HG02642 (cell line): ENCODE measurements at regions not wholly inside any gene's neighbourhood (a gene's known extent, or its start where the extent isn't known, plus 50 kb on each side); places are given as distances from the start of the nearest gene placed in this dataset.

ENCODE experiments used
- ATAC-seq: cut with Tn5 transposase; IDR thresholded peaks from one replicate; pipeline ENCODE4 v1.9.1; 2021; ENCODE audit warnings: mild to moderate bottlenecking; ENCODE audit not compliant: unreplicated experiment, poor library complexity

DNA sequence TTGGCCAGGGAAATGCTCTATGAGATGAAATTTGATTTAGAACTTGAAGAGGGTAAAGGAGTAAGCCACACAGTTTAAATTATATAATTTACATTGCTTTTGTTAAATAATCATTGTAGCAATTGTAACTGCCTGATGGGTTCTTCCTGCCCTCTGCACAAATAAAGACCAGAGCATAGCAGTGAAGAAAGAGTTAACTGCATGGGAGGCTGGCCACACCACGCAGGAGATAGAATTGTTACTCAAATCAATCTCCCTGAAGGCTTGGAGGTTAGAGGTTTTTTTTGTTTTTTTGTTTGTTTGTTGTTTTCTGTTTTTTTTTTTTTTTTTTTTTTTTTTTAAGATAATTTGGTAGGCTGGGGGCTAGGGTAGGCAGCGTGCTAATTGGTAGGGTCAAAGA, 467.0 kb upstream of the GOT2 start:
- ATAC-seq = no peak

DNA sequence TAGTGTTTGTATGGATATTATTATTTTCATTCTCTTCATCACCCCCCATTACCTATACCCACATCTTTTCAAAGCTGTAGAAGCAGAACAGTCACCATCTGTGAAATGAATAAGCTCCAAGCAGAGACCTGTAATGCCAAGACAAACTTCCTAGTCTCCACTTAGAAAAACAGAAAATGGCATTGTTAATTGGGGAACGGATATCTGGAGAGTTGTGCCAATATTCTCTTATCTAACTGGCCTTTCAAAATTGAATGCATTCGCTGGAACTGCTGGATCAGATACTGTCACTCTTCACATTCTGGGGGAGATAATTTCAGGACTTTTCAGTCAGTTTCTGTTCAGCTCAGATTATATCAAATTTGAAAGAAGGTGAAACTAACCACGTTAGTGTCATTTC, 464.4 kb upstream of the GOT2 start:
- no peak for ATAC-seq

DNA sequence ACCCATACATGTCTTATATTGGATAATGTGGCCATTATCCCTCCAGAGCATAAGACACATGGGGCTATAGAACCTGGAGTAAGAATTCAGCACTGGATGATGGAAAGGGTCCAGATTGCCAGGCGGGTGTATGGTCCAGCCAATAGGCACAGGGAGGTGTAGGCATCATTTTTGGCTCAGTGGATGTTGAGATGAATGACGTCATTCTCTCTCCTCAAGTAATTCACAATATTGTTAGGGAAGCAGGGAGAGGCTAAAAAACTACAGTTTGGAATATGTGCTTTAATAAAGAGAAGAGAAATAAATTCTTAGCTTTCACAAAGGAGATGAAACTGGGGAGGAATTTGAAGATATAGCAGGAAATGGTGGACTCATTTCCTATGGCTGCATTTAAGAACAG, 461.1 kb upstream of the GOT2 start:
- ATAC-seq = no peak

DNA sequence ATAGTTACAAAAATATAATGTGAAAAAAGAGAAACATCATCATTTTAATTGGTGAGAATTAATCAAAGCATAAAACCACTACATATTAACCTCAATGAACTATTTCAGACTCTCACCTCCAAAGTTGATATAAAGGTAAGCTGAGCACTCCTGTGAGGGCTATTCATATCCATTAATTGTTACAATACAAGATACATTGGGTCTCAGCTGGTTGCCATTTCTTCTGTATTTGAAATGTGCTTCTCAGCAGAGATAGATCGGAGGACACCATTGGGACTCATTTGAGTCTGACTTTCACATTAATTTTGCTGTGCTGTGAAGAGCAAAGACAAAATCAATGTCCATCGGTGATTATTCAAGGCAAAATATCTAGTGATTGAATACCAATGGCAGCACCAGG, 459.5 kb upstream of the GOT2 start:
- ATAC-seq = no peak

DNA sequence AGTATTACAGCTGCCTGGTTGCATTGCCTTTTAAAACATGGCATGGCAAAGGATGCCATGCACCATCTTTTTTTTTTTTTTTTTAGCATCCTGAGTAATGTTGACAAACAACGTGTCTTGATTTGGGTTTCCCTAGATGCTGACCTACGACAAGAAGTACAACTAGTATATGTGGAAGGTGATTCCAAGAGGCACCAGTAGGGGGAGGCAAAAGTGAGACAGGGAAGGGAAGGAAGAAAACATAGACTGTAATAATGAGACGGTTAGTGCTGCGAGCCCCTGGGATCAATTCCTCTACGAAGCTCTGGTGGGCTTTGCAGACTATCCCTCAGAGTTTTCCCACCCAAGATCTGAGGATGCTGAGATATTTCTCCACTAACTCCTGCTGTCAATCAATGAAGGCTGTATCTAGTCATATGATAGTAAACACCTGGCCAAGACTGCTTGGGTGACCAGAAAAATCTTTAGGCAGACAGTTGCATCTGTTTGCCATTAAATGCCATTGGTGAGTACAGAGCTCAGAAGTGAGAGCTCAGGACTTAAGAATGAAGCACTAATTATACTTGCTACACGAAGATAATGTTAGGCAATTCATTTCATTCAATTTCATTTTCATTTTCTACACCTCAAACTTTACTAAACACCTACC, 458.6 kb upstream of the GOT2 start:
- no peak for ATAC-seq

DNA sequence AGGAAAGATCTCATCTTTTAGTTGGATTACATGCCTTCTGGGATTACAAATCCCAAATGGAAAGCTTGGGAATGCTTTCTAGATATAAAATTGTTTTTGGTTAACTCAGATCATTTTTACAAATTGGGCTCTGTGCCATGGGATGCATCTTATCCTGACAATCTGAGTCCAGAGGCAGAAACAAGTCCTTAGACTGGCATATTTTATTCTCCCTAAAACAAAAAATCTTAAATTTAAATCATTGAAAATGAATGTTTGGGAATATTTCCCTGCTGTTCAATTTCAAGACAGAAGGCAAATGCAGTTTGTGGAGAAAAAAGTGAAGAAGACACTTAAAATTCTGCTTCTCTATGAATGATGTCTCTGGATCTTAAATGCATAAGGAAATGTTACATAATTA, 456.6 kb upstream of the GOT2 start:
- no peak for ATAC-seq

DNA sequence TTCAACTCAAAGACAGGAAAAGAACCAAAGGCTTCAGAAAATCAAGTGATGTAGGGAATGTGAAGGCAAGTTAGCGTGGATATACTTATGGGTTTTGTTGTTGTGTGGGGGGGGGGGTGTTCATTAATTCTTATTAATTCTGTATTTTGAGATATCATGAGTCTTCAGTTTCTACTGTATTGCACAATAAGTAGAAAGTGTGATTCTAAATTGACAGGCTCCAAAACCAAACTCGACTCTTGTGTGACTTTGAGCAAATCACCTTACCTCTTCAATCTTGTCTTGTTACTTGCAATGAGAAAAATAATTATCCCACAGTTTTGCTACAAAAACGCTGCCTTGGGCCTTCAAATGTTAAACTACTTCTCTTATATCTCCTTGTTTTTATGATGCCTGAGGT, 453.9 kb upstream of the GOT2 start:
- ATAC-seq = no peak

DNA sequence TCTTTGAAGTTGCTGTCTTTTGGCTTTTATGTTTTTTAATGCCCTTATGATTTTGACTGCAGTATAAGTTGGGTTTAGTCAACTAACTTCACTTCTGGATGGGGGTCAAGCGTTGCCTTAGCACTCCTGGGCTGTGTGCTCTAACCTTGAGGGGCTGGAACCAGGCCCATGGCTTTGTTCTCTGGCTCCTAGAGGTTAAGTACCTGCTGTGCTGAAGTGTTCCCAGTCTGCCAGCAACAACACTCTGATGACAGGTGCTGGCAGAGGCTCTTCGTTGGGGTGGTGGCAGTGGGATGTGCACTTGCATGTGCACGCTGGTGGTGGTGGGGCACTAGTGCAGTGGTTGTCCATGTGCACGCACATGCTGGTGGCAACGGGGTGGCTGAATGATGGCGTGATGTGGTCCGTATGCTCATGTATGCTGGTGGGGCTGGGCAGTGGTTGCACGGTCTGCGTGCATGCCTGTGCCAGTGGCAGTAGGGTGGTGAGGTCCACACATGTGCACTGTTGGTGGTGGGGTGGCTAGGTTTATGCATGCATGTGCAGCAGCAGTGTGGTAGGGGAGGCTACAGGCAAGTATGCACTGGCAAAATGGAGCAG, 447.8 kb upstream of the GOT2 start:
- ATAC-seq = no peak

DNA sequence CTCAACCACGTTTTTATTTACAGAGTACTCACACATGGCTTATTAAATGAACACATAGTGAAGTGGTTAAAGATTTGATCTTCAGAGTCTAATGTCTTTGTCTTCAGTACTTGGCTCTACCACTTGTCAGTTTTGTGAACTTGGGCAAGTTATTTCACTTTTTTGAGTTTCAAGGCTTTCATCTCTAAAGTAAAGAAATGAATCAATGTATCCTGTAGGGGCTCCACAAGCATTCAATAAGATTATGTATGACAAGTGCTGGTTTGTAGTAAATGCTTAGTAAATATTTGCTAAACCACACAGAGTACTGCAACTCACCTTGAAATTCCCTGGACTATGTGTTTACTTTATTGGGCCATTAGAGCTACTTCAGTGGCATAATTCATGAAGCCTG, 446.0 kb upstream of the GOT2 start:
- no peak for ATAC-seq

DNA sequence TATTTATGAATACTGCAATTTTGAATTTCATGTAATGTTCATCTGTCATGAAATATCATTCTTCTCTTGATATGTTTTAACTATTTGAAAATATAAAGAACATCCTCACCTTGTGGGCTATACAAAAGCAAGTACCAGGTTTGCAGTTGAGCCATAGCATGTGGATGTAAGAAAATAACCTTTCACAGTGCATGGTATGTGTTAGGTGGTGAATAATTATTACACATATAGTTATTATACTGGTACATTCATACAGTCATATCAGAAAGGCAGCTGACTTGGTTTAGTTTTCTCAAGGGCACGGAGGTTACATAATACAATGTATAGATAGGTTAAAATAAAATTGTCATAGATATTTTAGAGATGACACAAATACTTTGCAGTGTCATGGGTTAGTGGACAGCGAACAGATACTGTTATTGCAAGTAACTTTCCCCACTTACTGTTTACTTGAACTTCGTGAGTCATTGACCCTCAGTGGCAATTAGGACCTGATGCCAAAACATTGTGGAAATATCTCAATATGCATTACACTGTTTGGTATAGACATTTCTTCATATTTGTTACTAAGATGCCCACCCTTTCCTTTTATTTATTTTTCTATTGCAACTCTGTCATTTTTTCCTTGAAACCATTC, 445.4 kb upstream of the GOT2 start:
- ATAC-seq = no peak

DNA sequence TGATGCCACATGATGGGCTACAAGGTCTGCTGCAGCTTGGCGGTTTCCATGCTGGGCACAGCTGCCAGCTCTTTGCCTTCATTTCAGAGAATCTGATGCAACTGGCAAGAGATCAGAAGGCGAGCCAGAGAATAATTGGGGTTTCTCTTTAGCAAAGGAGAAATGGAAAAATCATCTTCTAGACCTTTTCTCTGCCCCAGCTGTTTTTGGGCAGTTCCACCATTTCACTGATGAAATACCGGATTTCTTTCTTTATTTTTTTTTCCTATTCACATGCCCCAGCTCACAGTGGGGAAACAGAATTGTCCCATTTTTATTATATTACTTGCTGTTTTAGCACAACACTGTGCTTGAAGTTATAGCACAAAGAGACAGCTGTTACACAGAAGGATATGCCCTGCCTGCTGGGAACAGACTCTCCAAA, 439.3 kb upstream of the GOT2 start:
- ATAC-seq = no peak

DNA sequence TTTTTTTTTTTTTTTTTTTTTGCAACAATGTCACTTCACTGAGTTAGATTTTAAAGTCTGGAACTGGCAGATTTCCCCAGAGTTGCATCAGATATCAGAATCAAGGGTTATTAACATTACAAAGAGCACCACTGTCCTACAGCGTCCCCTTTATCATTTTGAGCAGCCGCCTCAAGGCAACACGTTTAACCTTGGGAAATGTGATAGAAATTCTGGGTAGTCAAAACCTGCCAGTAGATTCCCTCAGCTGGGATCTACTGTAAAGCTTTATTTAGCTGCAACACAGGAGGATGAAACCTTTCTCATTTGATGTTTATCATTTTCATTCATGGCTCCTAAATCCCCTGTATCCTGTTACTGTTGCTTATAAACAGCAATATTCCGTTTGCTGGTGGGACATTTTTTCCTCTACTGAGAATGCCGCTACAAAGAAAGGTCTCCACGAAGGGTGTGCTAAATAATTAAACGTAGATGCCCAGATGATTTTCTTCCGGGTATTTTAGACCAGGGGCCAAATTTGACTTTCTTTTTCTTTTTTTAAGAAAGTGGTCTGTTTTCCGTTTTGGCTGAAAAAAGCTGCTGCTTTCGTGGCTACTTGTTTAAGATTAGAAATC, 436.1 kb upstream of the GOT2 start:
- no peak for ATAC-seq

DNA sequence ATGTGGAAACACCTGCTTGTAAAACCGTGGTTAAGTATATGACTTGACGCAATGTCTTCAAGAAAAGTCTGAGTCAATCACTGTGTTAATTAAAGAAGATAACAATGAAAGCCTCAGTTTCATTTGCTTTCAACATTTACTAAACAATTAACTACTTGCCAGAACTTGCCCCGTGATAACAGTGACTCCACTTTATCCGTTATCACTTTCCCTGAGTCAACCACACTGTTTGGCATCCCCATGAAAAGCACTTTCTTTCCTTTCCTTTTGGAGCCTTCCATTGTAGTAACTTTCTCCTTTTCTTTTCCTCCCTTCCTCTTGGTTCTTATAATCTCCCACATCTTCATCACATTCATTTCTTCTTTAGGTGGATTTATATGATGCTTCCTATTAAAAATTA, 435.1 kb upstream of the GOT2 start:
- no peak for ATAC-seq

DNA sequence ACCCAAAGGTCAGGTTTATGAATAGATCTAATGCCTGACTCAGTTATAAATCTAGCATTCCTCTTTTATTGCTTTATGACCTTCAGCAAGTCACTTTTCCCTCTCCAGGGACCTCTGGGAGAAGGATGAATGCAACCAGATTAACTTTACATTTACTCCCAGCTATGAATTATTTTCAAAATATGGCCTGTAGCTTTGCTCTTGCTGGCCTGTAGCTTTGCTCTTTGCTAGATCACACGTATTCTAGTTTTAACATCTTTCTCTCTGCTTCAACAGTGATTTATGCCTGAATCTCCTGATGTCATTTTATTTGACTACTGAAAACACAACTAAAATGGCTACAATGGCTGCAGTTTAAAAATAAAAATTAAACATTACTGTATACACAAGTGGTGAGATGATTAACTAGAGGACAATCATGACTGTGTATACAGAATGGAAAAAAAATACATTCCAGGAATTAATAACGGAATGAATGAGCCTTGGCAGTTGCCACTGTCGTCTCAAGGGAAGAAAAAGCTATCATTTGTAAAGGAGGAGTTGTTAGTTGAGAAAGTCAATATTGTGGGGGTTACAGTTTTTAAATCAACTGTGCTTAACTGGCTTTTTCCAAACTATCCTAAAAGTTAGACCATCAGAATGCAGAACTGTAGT, 434.5 kb upstream of the GOT2 start:
- no peak for ATAC-seq

DNA sequence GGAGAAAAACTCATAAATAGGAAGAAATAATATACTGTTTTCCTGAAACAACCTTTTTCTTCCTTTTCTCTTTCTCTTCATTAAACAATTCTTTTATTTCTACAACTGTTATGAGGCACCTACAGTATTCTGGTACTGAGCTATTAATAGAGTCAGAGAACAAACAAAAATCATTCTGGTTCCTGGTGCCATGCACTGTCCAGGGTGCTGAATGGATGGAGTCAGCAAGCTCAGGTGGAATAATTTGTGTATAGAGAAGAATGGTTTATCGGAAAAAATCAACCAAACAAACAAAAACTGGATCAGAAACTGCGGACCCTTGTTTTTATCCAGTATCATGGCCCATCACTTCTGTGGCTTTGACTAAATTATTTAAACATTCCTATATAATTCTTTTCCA, 430.3 kb upstream of the GOT2 start:
- no peak for ATAC-seq

DNA sequence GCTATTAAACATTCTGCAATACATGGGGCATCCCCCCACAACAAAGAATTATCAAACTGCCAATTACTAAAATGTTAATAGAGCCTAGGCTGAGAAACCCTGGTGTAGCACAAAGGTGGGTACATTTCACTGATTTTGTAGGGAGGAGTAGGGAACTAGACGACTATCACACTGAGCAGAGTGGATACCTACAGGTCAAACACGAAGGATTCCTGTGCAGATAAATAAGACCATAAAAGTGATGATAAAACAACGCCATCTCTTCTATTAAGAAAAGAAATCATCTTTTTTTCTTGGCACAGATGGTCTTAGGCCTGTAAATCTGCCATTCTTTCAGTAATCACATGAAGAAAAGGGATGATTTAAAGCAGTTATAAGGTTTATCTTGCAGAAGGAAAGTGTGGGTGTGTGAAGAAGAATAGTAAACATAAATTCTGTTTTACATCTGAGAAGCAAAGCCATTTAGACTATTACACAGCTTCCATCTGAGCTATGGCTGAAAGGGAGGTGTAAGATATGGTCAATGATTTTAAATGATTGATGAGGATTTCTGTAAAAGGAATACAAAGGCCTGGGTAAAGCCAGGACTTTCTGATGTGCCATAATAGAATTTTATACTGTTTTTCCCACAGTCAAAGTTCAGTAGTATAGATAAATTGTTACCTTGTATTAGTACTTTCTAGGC, 429.4 kb upstream of the GOT2 start:
- ATAC-seq = no peak

DNA sequence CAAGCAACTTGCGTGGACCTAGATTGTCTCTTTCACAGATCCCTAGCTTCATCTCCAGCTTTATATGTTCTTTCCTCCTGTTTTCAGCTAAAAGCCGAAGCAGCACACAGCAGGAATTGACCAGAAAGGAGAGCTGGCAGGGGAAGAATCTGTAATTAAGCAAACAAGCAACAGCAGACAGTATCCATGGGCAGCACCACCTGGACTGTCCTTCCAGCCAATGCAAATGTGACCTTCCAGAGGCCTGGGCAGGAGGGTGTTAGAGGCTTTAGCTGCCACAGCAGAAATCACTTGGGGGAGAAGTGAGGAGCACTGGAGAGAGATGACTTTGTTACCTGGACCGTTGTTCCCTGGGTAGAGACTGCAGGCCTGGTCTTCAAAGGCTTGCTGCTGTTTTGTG, 427.6 kb upstream of the GOT2 start:
- ATAC-seq = no peak

DNA sequence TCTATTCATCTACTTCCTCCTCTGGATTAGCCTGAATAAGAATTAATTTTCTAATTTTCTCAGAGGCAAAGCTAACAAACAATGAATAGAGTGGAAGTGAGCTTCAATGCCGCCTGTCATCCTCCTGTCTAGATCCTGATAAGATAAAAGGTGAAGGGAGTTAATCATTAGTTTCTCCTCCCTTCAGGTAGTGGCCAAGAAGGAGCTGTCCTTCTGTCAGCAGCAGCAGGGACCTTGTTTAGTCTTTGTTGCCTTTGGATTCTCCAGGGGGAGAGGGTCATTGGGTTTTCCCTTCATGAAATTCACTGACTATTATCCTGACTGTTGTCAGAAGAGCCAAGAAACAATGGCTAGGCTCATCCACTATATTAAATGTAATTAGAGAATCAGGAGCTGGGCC, 420.2 kb upstream of the GOT2 start:
- ATAC-seq = no peak

DNA sequence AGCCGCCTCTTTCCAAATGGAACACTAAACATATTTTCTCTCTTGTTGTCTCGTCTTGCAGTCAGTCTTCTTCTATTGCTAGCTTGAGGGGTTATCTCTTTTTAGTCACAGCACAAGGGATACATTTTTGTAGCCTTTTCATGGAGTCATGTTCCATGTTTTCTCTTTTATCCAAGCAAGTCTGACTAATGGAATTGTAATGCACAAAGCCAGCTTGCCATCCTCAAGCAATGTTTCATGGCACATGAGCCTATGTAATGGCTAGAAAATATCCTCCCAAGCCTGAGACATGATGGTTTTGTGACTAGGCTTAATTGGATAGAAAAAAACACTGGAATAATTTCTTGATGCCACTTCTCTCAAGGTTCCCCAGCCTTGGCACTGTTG, 414.6 kb upstream of the GOT2 start:
- no peak for ATAC-seq

DNA sequence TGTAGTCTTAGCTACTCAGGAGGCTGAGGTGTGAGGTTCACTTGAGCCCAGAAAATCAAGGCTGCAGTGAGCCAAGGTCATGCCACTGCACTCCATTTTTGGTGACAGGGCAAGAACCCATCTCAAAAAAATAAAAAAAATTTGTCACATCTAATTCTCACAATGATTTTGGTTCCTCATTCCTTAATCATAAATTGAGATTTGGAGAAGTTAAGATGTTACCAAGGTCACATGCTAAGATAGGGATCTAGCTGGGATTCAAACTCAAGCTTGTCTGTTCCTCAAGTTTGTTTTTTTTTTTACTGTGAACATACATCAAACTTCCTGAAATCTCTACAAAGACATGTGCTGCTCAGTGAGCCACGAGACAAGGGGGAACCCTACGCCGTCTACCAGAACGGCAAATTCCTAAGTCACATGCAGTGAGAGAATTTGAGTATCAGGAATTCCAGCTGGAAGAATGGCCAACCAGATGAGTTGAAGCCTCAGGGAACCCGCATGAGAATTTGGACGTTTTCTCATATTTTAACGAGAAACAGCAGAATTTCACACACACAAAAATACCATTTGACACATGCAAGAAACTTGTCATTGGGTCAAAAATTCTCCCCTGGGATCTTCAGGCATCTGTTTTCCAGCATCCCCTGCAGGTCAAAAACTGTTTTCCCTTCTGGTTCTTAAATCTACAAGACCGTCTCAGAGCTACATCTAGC, 414.1 kb upstream of the GOT2 start:
- no peak for ATAC-seq
